Gastrocnemius medialis (tissue), 4 donors: ENCODE measurements at regions not wholly inside any gene's neighbourhood (a gene's known extent, or its start where the extent isn't known, plus 50 kb on each side); places are given as distances from the start of the nearest gene placed in this dataset.

ENCODE experiments used
- CTCF ChIP-seq, 5 experiments: fragments of 450-650 bp in 3 of 5; fragments of 200-600 bp in 2 of 5; sonication (generic) in 2 of 5; IDR thresholded peaks in 4 of 5; conservative IDR thresholded peaks in 1 of 5; 1 replicate in 4 of 5; 2 replicates in 1 of 5; pipeline ENCODE4 v1.5.1; 2016 to 2019; ENCODE audit warnings: antibody characterized with exemption in 5 of 5, mild to moderate bottlenecking in 3 of 5, moderate library complexity in 3 of 5
- POLR2A ChIP-seq, 2 donors: fragments of 450-650 bp; IDR thresholded peaks; one replicate each; pipeline ENCODE4 v1.6.1; 2017; ENCODE audit warnings: antibody characterized with exemption in 2 of 2, mild to moderate bottlenecking in 2 of 2, moderate library complexity in 2 of 2

- TF ChIP-seq CTCF (IDR thresholded peaks at IDR 0.05 in 4 of 5, conservative IDR thresholded peaks at IDR 0.05 in 1 of 5) (no peak), POLR2A (IDR thresholded peaks at IDR 0.05) (no peak)
These were observed 409.2 kb upstream of the PLXNA2 start for GRCh38 chr1:208653426-208653825.
